Urinary bladder (tissue), 3 donors: ENCODE measurements at regions not wholly inside any gene's neighbourhood (a gene's known extent, or its start where the extent isn't known, plus 50 kb on each side); places are given as distances from the start of the nearest gene placed in this dataset.
"Not testable (repeated sequence)": the region's sequence is repeated elsewhere in the genome, so short reads cannot be mapped to it uniquely, and the experiment has no call there.

ENCODE experiments used
- DNase-seq: peaks from one replicate; pipeline ENCODE4 v3.0.0-alpha.2; 2015; ENCODE audit errors: extremely low spot score
- H3K27ac ChIP-seq: one replicate; pipeline ENCODE4 v1.5.1; 2013; ENCODE audit warnings: low read depth, mild to moderate bottlenecking, moderate library complexity
- H3K36me3 ChIP-seq: one replicate; pipeline ENCODE4 v1.6.1; 2013; ENCODE audit warnings: mild to moderate bottlenecking, moderate library complexity; ENCODE audit not compliant: insufficient read depth
- H3K4me1 ChIP-seq: one replicate; pipeline ENCODE4 v1.6.1; 2013; ENCODE audit warnings: mild to moderate bottlenecking, moderate library complexity; ENCODE audit not compliant: insufficient read depth
- H3K4me3 ChIP-seq: one replicate; pipeline ENCODE4 v1.5.1; 2013; ENCODE audit warnings: low read depth, low read length
- WGBS: extraction: QIAGEN DNeasy Blood & Tissue Kit; methylation state at CpG from one replicate; pipeline ENCODE4 v1.1.7; 2013; 5-methylcytosine and 5-hydroxymethylcytosine counted together
- donor health status: healthy with polysubstance abuse.
- donor health status: healthy.

GRCh38 chr2:16222326-16222725 lies 282.0 kb downstream of the MYCN start:
- Histone ChIP-seq H3K4me3 (no peak overlapping the region), H3K4me1 (no peaks in the 10 kb centered on the region), H3K27ac (no peak overlapping the region), H3K36me3 (no peaks in the 10 kb centered on the region)
- no peak for DNase-seq
- 99% methylated on average over 2 of the region's 2 CpGs for WGBS

GRCh38 chr2:16221461-16222010 lies 281.2 kb downstream of the MYCN start:
- WGBS = 83% methylated on average over 7 of the region's 7 CpGs

GRCh38 chr2:16219292-16219975 lies 279.1 kb downstream of the MYCN start:
- no peaks in the 10 kb centered on the region for H3K36me3 ChIP-seq
- 88% methylated on average over 9 of the region's 9 CpGs for WGBS
- no peak overlapping the region for H3K4me3 ChIP-seq

More at GRCh38 chr2:16221461-16222010, 281.2 kb downstream of the MYCN start:
- Histone ChIP-seq H3K4me1 (no peaks in the 10 kb centered on the region), H3K4me3 (no peak overlapping the region), H3K27ac (no peak overlapping the region), H3K36me3 (no peaks in the 10 kb centered on the region)
- no peak for DNase-seq

GRCh38 chr2:16218625-16219024 lies 278.3 kb downstream of the MYCN start:
- Histone ChIP-seq H3K4me1 (no peaks in the 10 kb centered on the region), H3K27ac (no peak overlapping the region), H3K36me3 (no peaks in the 10 kb centered on the region), H3K4me3 (no peak overlapping the region)
- DNase-seq = no peak
- 44% methylated on average over 3 of the region's 3 CpGs for WGBS

More at GRCh38 chr2:16219292-16219975, 279.1 kb downstream of the MYCN start:
- Histone ChIP-seq H3K4me1 (no peaks in the 10 kb centered on the region), H3K27ac (no peak overlapping the region)
- DNase-seq = no peak

- no peaks in the 10 kb centered on the region for H3K36me3 ChIP-seq
- H3K4me1 ChIP-seq = no peaks in the 10 kb centered on the region
- no peak for DNase-seq
- 85% methylated on average over 5 of the region's 5 CpGs for WGBS
- no peak overlapping the region for H3K4me3 ChIP-seq
- H3K27ac ChIP-seq = no peak overlapping the region
Measured at GRCh38 chr2:16218161-16218560, 277.8 kb downstream of the MYCN start.

GRCh38 chr2:16217741-16218140 lies 277.4 kb downstream of the MYCN start:
- not testable (repeated sequence) for H3K36me3 ChIP-seq, H3K27ac ChIP-seq, DNase-seq, H3K4me3 ChIP-seq, H3K4me1 ChIP-seq
- WGBS = 91% methylated on average over 8 of the region's 8 CpGs

- no peak for DNase-seq
- Histone ChIP-seq H3K4me1 (no peaks in the 10 kb centered on the region), H3K27ac (no peak overlapping the region), H3K36me3 (no peaks in the 10 kb centered on the region), H3K4me3 (no peak overlapping the region)
- WGBS = 74% methylated on average over 4 of the region's 4 CpGs
Measured at GRCh38 chr2:16217291-16217690, 276.9 kb downstream of the MYCN start.

GRCh38 chr2:16216558-16216945 lies 276.2 kb downstream of the MYCN start:
- Histone ChIP-seq H3K36me3 (no peaks in the 10 kb centered on the region), H3K27ac (no peak overlapping the region), H3K4me3 (no peak overlapping the region), H3K4me1 (no peaks in the 10 kb centered on the region)
- 80% methylated on average over 11 of the region's 11 CpGs for WGBS
- DNase-seq = no peak

- H3K27ac ChIP-seq = no peak overlapping the region
- H3K4me1 ChIP-seq = no peaks in the 10 kb centered on the region
- no peak overlapping the region for H3K4me3 ChIP-seq
- WGBS = 85% methylated on average over 16 of the region's 16 CpGs
- H3K36me3 ChIP-seq = no peaks in the 10 kb centered on the region
- no peak for DNase-seq
Measured at GRCh38 chr2:16215902-16216557, 275.7 kb downstream of the MYCN start.

- Histone ChIP-seq H3K4me3 (no peak overlapping the region), H3K36me3 (no peaks in the 10 kb centered on the region), H3K4me1 (no peaks in the 10 kb centered on the region), H3K27ac (no peak overlapping the region)
- WGBS = 92% methylated on average over 5 of the region's 5 CpGs
- no peak for DNase-seq
Measured at GRCh38 chr2:16214861-16215260, 274.5 kb downstream of the MYCN start.

- WGBS = 85% methylated on average over 1 of the region's 1 CpG
- no peaks in the 10 kb centered on the region for H3K4me1 ChIP-seq
Measured at GRCh38 chr2:16214391-16214790, 274.0 kb downstream of the MYCN start.

GRCh38 chr2:16212321-16212720 lies 272.0 kb downstream of the MYCN start:
- Histone ChIP-seq H3K4me3 (no peak overlapping the region), H3K27ac (no peak overlapping the region), H3K4me1 (no peaks in the 10 kb centered on the region), H3K36me3 (no peaks in the 10 kb centered on the region)
- no peak for DNase-seq
- 76% methylated on average over 6 of the region's 6 CpGs for WGBS

More at GRCh38 chr2:16214391-16214790, 274.0 kb downstream of the MYCN start:
- Histone ChIP-seq H3K4me3 (no peak overlapping the region), H3K27ac (no peak overlapping the region), H3K36me3 (no peaks in the 10 kb centered on the region)
- DNase-seq = no peak

- WGBS = 95% methylated on average over 4 of the region's 4 CpGs
- DNase-seq = no peak
- Histone ChIP-seq H3K4me3 (no peak overlapping the region), H3K4me1 (no peaks in the 10 kb centered on the region), H3K27ac (no peak overlapping the region), H3K36me3 (no peaks in the 10 kb centered on the region)
Measured at GRCh38 chr2:16211341-16211740, 271.0 kb downstream of the MYCN start.

- Histone ChIP-seq H3K27ac (no peak overlapping the region), H3K4me3 (no peak overlapping the region), H3K36me3 (no peaks in the 10 kb centered on the region), H3K4me1 (no peaks in the 10 kb centered on the region)
- no peak for DNase-seq
- 74% methylated on average over 2 of the region's 2 CpGs for WGBS
Measured at GRCh38 chr2:16210841-16211240, 270.5 kb downstream of the MYCN start.
